HS-5 (cell line): ENCODE measurements at regions not wholly inside any gene's neighbourhood (a gene's known extent, or its start where the extent isn't known, plus 50 kb on each side); places are given as distances from the start of the nearest gene placed in this dataset.

Source experiments
- DNase-seq: peaks from one replicate; pipeline ENCODE4 v3.0.0-alpha.2; 2012; ENCODE audit warnings: low read depth

DNA sequence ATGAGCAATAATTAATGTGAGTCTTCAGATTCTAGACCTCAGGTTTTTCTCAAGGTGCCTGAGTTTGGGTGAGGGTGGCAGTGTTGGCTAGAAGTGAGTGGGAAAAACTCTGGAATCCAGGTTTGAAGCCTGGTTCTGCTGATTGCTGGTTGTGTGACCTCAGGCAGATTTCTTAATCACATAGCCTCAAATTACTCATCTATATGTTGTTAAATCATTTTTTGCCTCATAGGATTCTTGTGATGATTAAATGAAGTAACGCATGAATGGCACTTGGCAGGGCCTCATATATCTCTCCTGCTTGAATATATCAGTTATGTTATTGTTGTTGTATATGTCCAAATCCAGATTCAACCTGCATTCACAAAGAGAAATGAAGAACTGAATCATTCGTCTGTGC, 60.5 kb downstream of the NR2F2 start:
- no peak for DNase-seq

DNA sequence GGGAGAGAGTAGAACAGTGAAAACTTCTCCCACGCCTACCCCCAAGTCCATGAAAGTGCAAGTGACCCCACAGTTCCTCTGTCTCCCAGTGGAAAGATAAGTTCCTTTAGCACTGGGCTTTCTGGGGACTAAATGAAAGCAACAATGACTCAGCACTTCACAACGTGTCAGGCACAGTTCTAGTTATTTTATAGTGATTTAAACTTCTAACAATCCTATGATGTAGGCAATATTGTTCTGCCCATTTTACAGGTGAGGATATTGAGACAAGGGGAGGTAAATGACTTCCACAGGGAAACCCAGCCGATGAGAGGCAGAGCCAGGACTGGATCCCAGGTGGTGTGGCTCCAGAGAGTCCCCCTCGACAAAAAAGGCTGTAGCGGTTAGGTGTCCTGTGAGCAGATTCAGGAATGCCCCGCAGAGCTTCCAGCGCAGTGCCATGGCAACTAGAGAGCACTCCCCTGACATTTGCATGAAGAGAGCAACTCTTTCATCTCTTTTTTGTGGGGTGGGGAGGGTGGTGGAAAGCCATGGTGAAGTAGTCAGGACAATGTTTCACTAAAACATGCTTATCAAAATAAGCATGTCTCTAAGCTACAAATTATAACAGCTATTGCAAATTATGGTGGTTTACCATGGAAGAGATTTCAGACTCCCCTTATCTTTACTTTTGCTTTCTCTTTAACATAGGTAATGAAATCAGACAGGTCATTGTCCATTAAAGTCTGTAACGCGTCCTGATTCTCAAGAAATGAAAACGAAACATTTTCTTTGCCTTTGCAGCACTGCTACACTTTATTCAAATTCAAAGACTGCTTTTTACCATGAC, 62.1 kb downstream of the NR2F2 start:
- no peak for DNase-seq

DNA sequence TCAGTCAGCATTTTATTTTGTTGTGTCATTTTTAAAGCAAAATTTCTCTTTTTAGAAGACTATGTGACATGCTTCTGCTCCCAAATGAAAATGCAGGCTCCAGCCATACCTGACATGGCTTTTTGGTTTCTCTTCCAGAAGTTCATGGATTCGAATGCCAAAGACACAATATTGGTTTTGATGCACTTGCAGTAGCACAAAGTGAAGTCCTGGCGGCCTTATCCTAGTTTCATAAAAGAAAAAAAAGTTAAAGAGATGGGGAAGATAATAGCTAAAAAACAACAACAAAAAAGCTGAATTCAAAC, 62.7 kb downstream of the NR2F2 start:
- DNase-seq, result no peak

DNA sequence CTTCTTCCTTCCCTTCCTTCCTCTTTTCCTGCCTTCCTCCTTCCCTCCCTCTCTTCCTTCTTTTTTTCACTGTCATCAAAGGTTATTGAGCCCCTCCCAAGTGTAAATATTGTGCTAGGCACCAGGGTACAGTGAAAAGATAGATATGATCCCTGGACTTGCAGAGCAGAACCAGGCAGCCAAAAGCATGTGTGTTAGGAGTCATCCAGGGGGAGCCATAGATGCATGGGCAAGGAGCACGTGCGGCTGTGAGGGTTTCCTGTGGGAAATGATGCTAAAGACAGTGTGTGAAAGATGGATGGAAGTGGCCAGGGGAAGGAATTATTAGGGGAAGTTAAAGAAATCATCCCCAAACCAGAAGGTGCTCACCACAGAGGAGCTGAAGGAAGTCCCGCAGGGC, 65.2 kb downstream of the NR2F2 start:
- no peak for DNase-seq

DNA sequence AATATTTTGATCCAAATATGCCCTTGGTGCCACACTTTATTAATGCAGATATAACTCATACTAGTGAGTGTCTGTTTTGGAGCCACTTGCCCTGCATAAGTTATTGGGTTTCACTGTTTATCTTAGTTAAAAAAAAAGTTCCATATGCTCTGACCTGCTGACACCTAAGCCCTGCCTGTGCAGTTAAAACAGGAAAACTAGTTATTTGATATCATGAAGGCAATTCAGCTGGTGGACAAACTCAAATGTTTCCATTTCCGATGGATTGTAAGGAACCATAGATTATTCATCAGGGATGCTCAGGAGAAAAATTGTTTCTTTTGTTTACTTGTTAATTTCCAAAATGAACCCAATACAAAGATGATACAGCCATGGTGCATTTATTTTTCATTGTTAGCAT, 68.3 kb downstream of the NR2F2 start:
- DNase-seq, result no peak

DNA sequence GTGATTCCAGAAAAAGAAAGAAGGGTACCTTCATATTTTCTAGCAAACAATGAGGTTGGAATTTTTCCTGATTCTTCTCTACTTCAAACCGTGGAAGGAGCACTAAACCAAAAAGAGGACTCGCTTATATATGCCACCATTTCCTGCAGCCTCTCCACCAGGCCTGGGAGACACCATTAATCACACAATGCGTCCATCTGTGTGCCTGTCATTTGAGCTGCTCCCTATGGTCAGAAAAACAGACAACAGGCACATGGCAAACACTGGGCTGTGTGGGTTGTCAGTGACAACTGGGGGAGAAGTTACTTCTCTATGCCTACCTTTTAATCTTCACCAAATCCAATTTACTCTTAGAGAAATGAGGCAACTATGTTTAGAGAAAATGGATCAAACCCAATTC, 71.9 kb downstream of the NR2F2 start:
- no peak for DNase-seq

DNA sequence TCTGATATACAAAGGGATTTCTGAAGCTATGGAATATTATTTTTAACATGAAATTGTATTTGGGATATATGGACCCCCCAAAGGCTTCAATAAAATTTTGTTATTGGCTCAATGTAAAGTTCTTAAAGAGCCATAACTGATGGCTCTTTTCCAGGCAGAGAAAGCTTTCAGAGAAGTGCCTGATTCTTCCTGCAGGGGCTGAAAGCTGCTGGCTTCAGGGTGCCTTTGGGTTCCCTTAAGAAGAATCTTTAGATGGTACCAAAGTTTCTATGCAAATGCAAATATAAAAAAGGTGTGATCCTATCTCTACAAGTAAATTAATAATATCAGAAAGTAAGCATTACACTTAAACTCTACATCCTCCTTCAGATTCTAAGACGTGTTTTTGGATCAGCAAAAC, 72.6 kb downstream of the NR2F2 start:
- DNase-seq, result no peak

DNA sequence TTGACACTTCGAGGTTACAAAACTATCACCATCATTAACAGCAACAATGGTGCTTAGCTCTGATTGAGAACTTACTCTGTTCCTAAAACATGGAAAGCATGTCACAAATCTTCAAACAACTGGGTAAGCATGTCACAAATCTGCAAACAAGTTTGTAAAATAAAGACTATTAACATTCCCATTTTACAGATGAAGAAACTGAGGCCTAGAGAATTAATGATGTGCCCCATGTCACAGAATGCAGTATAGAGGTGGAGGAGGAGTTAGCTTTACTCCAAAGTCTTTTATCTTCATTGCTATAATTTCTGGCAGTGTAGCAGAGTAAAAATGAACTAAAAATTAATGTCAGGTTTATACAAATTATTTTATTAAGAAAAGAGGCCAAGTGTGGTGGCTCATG, 73.4 kb downstream of the NR2F2 start:
- no peak for DNase-seq

DNA sequence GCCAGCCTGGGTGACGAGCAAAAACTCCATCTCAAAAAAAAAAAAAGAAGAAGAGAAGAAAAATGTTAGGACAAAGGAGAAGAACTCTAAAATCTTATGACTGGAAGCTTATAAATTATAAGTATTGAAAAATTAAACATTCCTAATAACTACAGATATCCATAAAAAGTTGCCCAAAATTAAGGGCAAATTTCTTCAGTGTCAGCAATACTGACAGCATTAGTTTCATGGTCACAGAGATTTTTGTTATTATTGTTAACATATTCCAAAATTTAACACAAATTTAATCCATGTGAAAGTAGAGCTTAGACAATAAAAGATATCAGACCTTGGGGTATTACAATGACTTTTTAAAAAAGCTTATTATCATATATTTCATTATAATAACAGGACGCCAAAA, 74.1 kb downstream of the NR2F2 start:
- DNase-seq, result no peak

DNA sequence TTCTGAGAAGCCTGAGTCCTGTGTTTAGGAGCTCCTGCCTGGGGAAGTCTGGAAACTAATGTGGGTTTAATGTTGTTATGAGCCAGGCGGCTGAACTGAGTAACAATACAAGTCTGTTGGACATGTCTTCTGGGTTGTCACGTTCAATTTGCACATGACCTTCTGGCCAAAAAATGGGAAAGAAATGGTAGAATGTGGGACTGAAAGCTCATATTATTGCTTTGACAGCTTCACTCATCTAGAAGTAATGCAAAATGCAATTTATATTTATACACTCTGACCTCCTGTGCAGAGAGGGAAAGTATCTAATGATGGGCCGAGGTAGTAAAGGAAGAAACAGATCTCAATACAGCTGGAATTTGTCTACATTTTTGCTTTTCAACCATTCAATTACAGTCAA, 75.8 kb downstream of the NR2F2 start:
- DNase-seq, result no peak

DNA sequence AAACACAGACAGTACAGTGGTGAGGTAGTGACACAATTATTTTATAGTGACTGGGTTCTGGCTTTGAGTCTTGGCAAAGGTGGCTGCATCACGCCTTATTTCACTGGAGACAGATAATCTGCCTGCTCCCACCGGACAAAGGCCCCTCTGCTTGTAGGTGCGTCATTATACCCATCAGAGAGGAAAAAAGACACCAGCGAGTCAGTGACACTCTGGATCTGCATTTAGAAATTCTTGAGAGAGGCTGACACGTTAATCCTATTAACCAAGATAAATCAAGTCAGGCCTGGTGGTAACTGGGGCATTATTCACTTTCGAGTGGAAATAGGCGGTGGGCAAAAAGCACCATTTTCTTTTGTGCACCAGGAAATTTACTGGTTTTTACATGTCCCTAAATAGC, 76.2 kb downstream of the NR2F2 start:
- DNase-seq, result no peak

DNA sequence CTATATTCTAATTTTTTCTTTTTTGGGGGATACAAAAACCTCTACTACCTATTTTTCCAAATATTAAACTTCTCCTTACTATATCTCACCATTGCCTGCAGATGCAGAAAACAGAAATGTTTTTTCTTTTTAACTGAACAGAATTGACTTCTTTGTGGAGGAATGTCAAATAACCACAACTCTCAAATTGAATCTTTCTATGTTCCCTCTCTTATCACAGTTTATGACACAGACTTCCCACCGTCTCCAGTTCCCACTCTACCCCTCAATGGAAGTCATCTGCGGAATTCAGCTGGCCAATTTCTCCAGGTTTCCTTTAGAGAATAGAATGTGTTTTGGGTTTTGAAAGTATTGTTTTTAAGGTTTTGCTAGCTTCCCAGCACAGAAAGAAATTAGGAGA, 77.0 kb downstream of the NR2F2 start:
- DNase-seq, result no peak

DNA sequence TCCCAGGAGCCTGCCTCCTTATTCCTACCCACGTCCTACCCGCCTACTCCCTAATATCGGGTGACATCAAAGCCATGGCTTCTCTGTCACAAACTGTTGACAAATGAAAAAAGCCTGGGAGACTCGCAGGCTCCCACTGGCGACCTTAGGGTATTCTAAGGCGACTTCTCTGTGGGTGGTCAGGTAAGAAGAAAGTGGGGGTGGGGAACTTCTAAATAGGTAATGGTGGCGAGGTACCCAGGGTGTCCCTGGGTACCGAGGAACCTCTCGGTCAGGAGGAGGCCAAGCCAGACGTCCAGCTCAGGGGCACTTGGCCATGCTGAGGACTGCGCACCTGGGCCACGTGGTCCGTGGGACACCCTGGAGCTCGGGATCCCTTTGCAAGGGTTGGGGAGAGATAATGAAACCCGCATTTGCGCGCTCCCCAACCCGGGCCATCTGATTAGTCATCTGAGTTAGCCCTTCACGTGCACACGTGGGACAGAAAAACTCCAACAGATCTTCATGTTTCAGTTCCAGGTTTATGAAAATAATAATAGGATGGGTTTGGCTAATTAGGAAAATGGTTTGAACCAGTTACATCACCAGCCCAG, 78.2 kb downstream of the NR2F2 start:
- no peak for DNase-seq

DNA sequence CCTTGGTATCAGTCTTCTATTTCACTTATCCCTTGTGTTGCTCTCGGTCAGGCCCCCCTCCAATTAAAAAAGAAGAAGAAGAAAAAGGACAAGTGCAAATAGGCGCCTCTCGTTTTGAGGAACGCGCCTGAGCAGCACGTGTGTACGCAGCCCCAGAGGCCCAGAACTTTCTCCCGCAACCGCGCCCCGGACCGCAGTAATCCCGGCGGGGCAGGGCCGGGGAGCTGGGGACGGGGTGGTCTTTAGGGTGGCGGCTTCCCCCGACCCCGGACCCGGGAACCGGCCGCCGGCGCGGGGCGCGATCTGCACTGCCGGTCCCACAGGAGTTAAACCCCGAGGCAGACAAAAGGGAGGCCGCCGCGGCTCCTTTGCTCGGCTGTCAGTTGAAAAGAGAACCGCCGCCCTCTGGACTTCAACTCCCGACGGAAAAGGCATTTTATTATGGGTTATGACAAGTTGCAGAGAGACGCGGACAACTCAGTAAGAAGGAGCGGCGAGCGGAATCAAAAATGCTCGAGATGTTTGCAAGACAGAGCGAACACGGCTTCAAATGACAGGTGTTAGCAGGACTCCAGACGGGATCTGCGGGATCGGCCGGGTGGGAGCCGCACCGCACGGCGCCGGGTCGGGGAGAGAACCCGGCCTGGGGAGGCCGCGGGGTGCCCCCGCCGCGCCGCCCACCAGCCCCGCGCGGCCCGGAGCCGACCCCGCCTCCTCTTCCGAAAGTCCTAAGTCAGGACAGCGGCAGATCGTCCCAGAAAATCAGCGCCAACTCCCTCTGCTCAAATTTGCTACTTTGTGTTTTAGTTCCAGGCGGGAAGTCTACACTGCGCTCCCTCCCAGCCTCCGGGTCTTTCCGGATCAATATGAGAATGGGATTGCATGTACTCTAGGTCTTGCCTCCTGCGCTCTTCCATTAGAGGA, 79.0 kb downstream of the NR2F2 start:
- DNase-seq, result no peak

DNA sequence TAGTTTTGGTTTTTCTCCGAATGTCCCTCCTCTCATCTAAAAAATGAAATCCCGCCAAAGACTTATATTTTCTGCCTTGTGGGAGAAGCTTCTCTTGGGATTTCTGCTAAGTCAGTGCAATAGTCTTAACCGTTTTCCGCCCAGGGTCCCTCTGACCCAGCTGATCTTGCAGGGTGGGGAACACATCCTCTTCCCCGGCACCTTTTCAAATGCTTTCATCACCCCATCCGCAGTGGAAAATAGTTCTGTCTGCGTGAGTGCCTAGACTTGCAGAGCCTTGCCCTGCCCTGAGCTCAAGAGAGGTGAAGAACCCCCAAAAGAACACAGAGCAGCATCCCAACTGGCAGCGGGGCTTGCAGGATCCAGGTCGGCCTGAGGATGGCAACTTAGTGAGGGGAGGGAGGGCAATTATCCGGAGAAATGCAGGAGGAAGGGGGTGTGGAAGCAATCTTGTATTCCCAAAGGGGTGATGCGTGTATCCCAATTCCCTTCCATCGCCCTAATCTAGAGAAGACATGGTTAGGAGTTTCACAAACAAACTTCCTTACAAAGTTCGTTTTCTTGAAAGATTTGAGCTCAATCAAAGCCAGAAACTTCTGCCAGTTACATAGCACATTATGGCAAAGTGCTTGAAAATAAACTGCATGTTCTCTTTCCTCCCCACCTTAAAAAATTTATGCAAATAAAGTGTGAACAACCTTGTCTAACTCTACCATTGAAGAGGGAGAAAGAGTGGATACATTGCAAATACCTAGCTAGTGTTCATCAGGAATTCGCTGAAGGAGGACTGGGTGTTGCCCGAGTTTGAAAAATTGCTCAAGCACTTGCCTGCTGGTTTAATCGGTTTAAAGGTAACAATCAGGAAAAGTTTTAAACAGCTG, 79.9 kb downstream of the NR2F2 start:
- no peak for DNase-seq

DNA sequence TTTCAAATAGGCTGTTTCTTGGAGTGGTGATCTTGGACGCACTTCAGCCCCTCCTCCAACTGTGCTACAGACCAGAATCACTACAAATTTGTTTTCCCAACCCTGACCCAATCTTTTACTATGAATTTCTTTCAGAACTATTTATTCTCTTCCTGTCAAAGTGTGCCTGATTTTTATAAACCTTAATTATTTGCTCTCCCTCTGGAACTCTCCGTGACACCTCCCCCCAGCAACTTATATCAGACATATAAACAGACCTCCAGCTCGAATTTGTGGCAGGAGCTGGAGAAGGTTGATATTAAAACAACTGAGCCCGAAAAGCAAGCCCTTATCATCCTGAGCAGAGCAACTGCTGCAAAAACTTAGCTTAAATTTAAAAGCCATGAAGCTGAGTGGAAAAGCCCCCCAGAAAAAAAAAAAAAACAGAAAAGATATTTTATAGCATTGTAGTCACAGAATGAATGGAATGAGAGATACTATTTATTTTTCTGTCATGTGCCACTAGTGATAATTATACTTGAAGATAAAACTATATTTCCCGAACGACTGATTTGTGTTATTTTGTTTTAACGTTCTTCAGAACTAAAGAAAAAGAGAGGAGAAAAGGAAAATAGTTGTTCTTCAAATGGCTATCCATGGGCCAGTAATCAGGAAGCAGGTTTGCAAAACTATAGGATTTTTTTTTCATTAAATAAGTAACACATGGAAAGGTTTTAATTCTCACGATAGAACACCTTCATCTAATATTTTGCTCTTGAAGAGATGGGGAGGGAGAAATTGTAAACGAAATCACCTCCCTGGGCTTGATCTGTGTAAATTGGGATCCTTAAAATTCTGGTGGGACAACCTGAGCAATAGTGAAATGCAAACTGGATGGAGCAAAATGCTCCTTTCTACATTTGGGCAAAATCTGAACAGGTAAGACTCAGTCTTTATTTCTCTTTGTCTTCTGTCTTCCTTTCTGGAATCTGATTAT, 80.8 kb downstream of the NR2F2 start:
- DNase-seq, result no peak

DNA sequence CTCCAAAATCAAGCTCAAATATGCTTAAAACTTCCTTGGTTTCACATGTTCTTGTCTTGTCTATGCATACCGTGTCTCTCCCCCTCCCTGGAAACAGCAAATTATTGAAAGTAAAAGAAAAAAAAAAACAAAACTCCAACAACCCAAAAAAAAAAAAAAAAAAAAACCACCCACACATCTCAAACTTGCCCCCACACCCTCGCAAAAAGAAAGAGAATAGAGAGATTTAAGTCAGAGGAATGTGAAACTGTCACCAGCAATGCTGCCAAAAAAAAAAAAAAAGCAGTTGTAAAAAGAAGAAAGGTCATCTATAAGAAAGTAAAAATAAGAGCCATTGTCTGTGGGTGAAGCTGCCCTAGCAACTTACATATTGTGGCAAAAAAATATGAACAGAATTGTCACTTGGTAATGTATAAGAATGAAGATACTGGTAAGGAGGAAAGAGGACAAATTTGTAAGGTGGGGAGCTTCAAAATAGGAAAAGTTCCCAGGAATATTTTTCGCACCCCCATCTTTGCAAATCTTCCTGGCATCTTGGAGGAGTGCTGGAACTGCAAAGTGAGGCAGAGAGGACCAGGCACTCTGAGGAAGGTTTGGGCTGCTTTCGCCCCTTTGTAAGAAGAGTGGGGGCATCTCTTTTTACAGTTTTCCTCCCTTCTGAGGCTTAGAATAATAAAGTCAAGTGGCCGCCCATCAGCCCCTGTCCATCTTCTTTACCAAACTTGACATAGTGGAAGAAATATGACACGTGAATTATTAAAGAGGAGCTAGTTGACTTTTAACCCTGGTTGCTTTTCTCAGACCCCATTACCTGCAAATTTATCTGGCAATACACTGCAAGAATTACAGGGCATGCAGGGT, 81.8 kb downstream of the NR2F2 start:
- no peak for DNase-seq

DNA sequence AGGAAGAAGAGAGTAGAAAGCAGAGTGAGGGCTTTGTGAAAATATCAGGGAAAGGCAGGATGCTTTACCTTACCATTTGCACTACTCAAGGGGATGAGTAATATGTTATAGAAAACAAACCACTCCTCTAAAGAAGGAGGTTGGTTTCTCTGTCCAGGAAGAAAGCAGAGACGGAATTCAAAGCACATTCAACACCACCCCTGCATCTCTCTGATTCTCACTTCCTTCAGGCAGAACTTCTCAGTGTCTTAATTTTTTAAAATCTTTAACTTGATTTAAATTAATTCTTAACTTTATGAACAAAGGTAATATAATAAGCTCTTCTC, 82.4 kb downstream of the NR2F2 start:
- DNase-seq, result no peak

DNA sequence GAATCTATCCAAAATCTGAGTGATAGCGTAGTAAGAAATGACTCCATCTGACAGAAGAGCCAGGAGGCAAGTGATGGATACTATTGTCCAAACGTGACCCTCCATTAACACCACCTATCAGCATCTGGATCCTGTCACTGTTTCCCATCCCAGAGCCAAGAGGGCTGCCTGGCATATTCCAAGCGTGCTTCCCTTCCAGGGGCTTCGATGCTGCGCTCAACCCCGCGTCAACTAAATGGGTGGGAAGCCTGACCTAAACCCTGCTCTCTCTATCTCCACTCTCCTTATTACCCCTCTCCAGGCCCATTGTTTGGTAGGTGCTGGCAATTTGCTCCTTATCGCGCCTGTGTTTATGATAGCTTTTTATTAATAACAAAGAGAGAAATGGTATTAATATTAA, 83.2 kb downstream of the NR2F2 start:
- DNase-seq, result no peak

DNA sequence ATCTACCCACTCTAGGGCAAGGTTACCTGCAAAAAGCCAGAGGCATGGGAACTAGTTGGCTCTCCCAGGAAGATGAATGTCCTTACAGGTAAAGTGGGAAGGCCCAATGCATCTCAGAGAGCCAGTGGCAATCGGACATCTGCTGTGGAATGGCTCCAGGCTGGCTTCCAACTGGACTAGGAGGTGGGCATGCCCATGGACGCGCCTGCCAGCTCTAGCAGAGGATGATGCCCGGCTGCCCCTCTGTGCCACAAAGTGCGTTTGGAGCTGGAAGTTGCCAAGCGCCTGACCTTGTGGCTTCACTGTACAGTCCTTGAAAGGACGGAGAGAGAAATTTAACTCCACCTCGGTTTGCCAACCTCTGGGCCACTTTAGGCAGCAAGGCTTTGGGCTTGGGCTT, 84.4 kb downstream of the NR2F2 start:
- DNase-seq, result no peak
